ENCODE measurements at regions not wholly inside any gene's neighbourhood (a gene's known extent, or its start where the extent isn't known, plus 50 kb on each side); places are given as distances from the start of the nearest gene placed in this dataset.

- Histone ChIP-seq H3K9ac (ENCODE audit: low read length) (no peak overlapping the region), H2AFZ (ENCODE audit: low read depth, low read length) (no peak overlapping the region), H3K4me3 (ENCODE audit: low read length) (no peak overlapping the region), H4K20me1 (ENCODE audit: insufficient read depth) (no peaks in the 10 kb centered on the region), H3K27ac (ENCODE audit: low read length) (no peak overlapping the region), H3K9me2 (ENCODE audit: insufficient read depth, low read length) (no peaks in the 10 kb centered on the region), H3K27me3 (ENCODE audit: insufficient read depth, low read depth, low read length) (no peaks in the 10 kb centered on the region), H3K4me2 (ENCODE audit: low read length) (no peak overlapping the region), H3F3A (ENCODE audit: insufficient read depth, low read length, poor library complexity, severe bottlenecking) (no peaks in the 10 kb centered on the region), H3K36me3 (ENCODE audit: insufficient read depth, low read length) (no peaks in the 10 kb centered on the region), H3K9me3 (ENCODE audit: low read length) (no peaks in the 10 kb centered on the region), H3K79me2 (replicated peaks; ENCODE audit: insufficient read depth, low read length) (no peaks in the 10 kb centered on the region)
- TF ChIP-seq TAF1 (IDR thresholded peaks at IDR 0.05; ENCODE audit: low read depth) = no peak
- TF ChIP-seq SMC3 (conservative IDR thresholded peaks at IDR 0.05; ENCODE audit: poor library complexity) = no peak
- no peak for TF ChIP-seq EP300 (conservative IDR thresholded peaks at IDR 0.05; ENCODE audit: poor library complexity, severe bottlenecking)
- no peak for TF ChIP-seq REST (IDR thresholded peaks at IDR 0.05; ENCODE audit: borderline replicate concordance)
- TF ChIP-seq, protein P1, sequence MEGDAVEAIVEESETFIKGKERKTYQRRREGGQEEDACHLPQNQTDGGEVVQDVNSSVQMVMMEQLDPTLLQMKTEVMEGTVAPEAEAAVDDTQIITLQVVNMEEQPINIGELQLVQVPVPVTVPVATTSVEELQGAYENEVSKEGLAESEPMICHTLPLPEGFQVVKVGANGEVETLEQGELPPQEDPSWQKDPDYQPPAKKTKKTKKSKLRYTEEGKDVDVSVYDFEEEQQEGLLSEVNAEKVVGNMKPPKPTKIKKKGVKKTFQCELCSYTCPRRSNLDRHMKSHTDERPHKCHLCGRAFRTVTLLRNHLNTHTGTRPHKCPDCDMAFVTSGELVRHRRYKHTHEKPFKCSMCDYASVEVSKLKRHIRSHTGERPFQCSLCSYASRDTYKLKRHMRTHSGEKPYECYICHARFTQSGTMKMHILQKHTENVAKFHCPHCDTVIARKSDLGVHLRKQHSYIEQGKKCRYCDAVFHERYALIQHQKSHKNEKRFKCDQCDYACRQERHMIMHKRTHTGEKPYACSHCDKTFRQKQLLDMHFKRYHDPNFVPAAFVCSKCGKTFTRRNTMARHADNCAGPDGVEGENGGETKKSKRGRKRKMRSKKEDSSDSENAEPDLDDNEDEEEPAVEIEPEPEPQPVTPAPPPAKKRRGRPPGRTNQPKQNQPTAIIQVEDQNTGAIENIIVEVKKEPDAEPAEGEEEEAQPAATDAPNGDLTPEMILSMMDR (IDR thresholded peaks at IDR 0.05; ENCODE audit: poor library complexity, severe bottlenecking) = no peak
- no peak for TF ChIP-seq EZH2 (IDR thresholded peaks at IDR 0.05; ENCODE audit: borderline replicate concordance, insufficient read depth, low read length, poor library complexity, severe bottlenecking)
- no peak for TF ChIP-seq POLR2AphosphoS5 (IDR thresholded peaks at IDR 0.05)
- no peak for TF ChIP-seq RAD21 (conservative IDR thresholded peaks at IDR 0.05)
- TF ChIP-seq MXI1 (conservative IDR thresholded peaks at IDR 0.05; ENCODE audit: poor library complexity, severe bottlenecking) = no peak
Measured at GRCh38 chr6:21478883-21479539, 114.5 kb upstream of the SOX4 start.

DNA sequence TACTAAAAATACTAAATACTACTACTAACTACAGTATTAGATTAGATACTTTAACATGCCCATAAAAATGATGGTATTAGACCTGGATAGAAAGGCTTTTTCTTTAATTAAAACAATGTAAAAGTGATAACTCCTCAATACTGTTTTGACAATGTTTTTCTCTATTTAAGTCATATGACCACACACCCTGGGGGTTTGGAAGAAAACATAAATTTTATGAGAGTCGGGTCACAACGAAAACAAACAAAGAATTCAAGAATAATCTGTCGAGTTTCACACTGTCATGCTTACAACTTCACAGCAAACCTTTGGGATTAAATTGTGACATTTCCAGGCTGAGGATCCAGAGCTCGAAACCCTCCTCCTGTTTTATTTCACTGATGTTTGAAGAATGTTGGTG, 107.4 kb upstream of the SOX4 start:
- H3K27me3 ChIP-seq (ENCODE audit: insufficient read depth, low read depth, low read length) = no peaks in the 10 kb centered on the region
- H3K36me3 ChIP-seq (ENCODE audit: insufficient read depth, low read length) = no peaks in the 10 kb centered on the region
- no peaks in the 10 kb centered on the region for H3K79me2 ChIP-seq (replicated peaks; ENCODE audit: insufficient read depth, low read length)
- no peaks in the 10 kb centered on the region for H4K20me1 ChIP-seq (ENCODE audit: insufficient read depth)
- H3K9me3 ChIP-seq (ENCODE audit: low read length) = no peaks in the 10 kb centered on the region
- H3K9me2 ChIP-seq (ENCODE audit: insufficient read depth, low read length) = no peaks in the 10 kb centered on the region
- no peak overlapping the region for H3K4me2 ChIP-seq (ENCODE audit: low read length)
- TF ChIP-seq RAD21 (conservative IDR thresholded peaks at IDR 0.05) (no peak), POLR2AphosphoS5 (IDR thresholded peaks at IDR 0.05) (no peak), TAF1 (IDR thresholded peaks at IDR 0.05; ENCODE audit: low read depth) (no peak), EZH2 (IDR thresholded peaks at IDR 0.05; ENCODE audit: borderline replicate concordance, insufficient read depth, low read length, poor library complexity, severe bottlenecking) (no peak), EP300 (conservative IDR thresholded peaks at IDR 0.05; ENCODE audit: poor library complexity, severe bottlenecking) (no peak), MXI1 (conservative IDR thresholded peaks at IDR 0.05; ENCODE audit: poor library complexity, severe bottlenecking) (no peak)
- no peak overlapping the region for H2AFZ ChIP-seq (ENCODE audit: low read depth, low read length)
- H3K9ac ChIP-seq (ENCODE audit: low read length) = no peak overlapping the region
- H3K4me3 ChIP-seq (ENCODE audit: low read length) = no peak overlapping the region
- no peak overlapping the region for H3K27ac ChIP-seq (ENCODE audit: low read length)
- no peaks in the 10 kb centered on the region for H3F3A ChIP-seq (ENCODE audit: insufficient read depth, low read length, poor library complexity, severe bottlenecking)
